ENCODE measurements at regions not wholly inside any gene's neighbourhood (a gene's known extent, or its start where the extent isn't known, plus 50 kb on each side); places are given as distances from the start of the nearest gene placed in this dataset.

DNA sequence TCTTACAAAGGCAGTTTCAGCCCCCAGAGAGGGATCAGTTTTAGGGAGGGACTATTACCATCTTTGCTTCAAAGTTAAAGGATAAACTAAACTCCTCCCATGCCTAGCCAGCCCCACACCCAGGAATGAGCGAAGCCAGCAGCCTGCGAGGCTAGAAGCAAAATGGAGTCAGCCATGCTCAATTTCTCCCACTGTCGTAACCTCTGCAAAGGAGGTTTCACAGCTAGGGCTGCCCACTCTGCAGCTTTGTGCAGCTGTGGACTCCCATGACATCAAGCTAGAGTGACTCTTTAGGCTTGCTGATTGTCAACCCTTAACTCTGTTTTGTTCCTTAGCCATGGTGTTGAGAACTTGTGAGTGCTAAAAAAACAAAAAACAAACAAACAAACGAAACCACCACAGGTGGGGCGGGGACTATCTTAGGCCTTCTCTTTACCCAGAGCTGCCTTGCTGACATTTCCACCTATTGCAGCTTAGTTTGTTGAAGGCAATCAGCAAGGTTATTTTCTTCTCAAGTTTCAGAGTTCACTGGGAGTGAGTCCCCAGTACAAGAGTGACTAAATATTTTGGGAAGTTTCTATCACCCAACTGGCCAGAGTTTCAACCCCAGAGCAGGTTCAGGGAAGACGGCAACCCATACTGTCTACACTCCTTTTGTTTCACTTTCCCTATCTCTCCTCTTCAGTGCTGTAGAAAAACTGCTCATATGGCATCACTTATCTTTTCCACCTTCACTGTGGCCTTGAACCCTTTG is 592.1 kb downstream of the XIRP2 start:
- no peak for DNase-seq (ENCODE audit: low spot score in 2 of 2)

GRCh38 chr2:167478196-167478595 is 589.9 kb downstream of the XIRP2 start:
- WGBS, 2 donors = 74 to 89% methylated on average over 3 of the region's 3 CpGs
- no peak overlapping the region for H3K4me3 ChIP-seq (ENCODE audit: low read depth, poor library complexity, severe bottlenecking)
- DNase-seq (ENCODE audit: low spot score in 2 of 2) = no peak
- TF ChIP-seq POLR2A (IDR thresholded peaks at IDR 0.05) = no peak
- TF ChIP-seq CTCF (IDR thresholded peaks at IDR 0.05) = no peak
- intact Hi-C loops (cut with DNase I; ENCODE audit: low total_unique reads) = no loop called here

More for the DNA sequence above, 592.1 kb downstream of the XIRP2 start:
- intact Hi-C loops (cut with DNase I; ENCODE audit: low total_unique reads) = no loop called here
- H3K4me3 ChIP-seq (ENCODE audit: low read depth, poor library complexity, severe bottlenecking) = no peak overlapping the region
- no peak for TF ChIP-seq POLR2A (IDR thresholded peaks at IDR 0.05)
- WGBS, 2 donors = 82 to 84% methylated on average over 6 of the region's 6 CpGs

DNA sequence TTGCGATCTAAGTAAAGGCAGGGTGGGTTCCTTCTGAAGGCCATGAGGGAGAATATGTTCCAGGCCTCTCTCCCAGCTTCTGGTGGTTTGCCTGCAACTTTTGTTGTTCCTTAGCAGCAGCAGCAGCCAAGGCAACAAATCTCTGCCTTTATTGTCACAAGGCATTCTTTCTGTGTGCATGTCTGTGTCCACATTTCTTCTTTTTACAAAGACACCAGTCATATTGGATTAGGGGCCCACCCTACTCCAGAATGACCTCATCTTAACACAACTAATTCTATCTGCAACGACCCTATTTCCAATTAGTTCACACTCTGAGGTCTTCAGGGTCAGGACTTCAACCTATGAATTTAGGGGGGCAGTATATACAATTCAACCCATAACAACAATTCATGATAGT is 587.5 kb downstream of the XIRP2 start:
- WGBS, 2 donors = 68% methylated on average over 2 of the region's 2 CpGs
- TF ChIP-seq CTCF (IDR thresholded peaks at IDR 0.05) = no peak
- TF ChIP-seq POLR2A (IDR thresholded peaks at IDR 0.05) = no peak
- no peak overlapping the region for H3K4me3 ChIP-seq (ENCODE audit: low read depth, poor library complexity, severe bottlenecking)
- DNase-seq (ENCODE audit: low spot score in 2 of 2) = no peak
- intact Hi-C loops (cut with DNase I; ENCODE audit: low total_unique reads) = no loop called here

- no peak for DNase-seq (ENCODE audit: low spot score in 2 of 2)
- TF ChIP-seq POLR2A (IDR thresholded peaks at IDR 0.05) (no peak), CTCF (IDR thresholded peaks at IDR 0.05) (no peak)
- H3K4me3 ChIP-seq (ENCODE audit: low read depth, poor library complexity, severe bottlenecking) = no peak overlapping the region
- intact Hi-C loops (cut with DNase I; ENCODE audit: low total_unique reads) = no loop called here
These were observed 583.5 kb downstream of the XIRP2 start for GRCh38 chr2:167471734-167472133.

GRCh38 chr2:167471332-167471731 is 583.1 kb downstream of the XIRP2 start:
- no peak for TF ChIP-seq CTCF (IDR thresholded peaks at IDR 0.05)
- H3K4me3 ChIP-seq (ENCODE audit: low read depth, poor library complexity, severe bottlenecking) = no peak overlapping the region
- intact Hi-C loops (cut with DNase I; ENCODE audit: low total_unique reads) = no loop called here
- no peak for DNase-seq (ENCODE audit: low spot score in 2 of 2)

DNA sequence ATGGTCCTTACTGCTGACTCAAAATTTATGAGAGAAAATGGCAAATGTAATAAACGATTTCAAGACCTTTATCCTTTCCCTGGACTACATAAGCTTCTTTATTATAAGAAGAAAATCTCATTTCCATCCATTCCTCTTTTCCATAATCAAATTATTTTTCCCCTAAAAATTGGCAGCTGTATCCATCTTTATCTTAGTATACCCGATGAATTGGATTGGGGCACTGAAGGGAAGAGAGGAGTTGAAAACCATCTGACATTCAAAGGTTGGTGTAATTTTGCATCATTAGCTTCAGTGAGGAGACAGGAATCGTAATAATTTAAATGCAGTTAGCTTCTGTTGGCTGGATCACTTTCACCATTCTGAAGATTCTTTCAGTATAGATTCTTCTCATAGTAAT is 574.1 kb downstream of the XIRP2 start:
- no peak for DNase-seq (ENCODE audit: low spot score in 2 of 2)
- no peak overlapping the region for H3K4me3 ChIP-seq (ENCODE audit: low read depth, poor library complexity, severe bottlenecking)
- TF ChIP-seq CTCF (IDR thresholded peaks at IDR 0.05) (no peak), POLR2A (IDR thresholded peaks at IDR 0.05) (no peak)
- 84 to 87% methylated on average over 3 of the region's 3 CpGs for WGBS, 2 donors
- intact Hi-C loops (cut with DNase I; ENCODE audit: low total_unique reads) = no loop called here

Measured in lower leg skin (tissue), 4 donors.